Retina (tissue), 1 donor: ENCODE measurements at regions not wholly inside any gene's neighbourhood (a gene's known extent, or its start where the extent isn't known, plus 50 kb on each side); places are given as distances from the start of the nearest gene placed in this dataset.

Experiments used
- DNase-seq: peaks from one replicate; pipeline ENCODE4 v3.0.0-alpha.2; 2016

- no peak for DNase-seq
Observed at GRCh38 chr2:151197184-151198108, 64.2 kb downstream of the RBM43 start.

- no peak for DNase-seq
Observed at GRCh38 chr2:151193576-151193975, 68.1 kb downstream of the RBM43 start.

GRCh38 chr2:151192681-151193080 lies 69.0 kb downstream of the RBM43 start:
- peak; percentile 23 for DNase-seq

GRCh38 chr2:151191001-151191400 lies 70.7 kb downstream of the RBM43 start:
- DNase-seq = no peak

GRCh38 chr2:151189125-151189524 lies 72.5 kb downstream of the RBM43 start:
- no peak for DNase-seq

GRCh38 chr2:151186011-151186410 lies 75.7 kb downstream of the RBM43 start:
- no peak for DNase-seq

- peak; percentile 53 for DNase-seq
Observed at GRCh38 chr2:151182899-151183809, 78.5 kb downstream of the RBM43 start.

- no peak for DNase-seq
Observed at GRCh38 chr2:151182396-151182795, 79.3 kb downstream of the RBM43 start.

GRCh38 chr2:151181524-151181923 lies 80.1 kb downstream of the RBM43 start:
- DNase-seq = peak; percentile 39

- DNase-seq = no peak
Observed at GRCh38 chr2:151180123-151180522, 81.5 kb downstream of the RBM43 start.

GRCh38 chr2:151178207-151178606 lies 83.5 kb downstream of the RBM43 start:
- no peak for DNase-seq

GRCh38 chr2:151177756-151178155 lies 83.9 kb downstream of the RBM43 start:
- DNase-seq = no peak

GRCh38 chr2:151176661-151177060 lies 85.0 kb downstream of the RBM43 start:
- no peak for DNase-seq

GRCh38 chr2:151175864-151176263 lies 85.8 kb downstream of the RBM43 start:
- no peak for DNase-seq

GRCh38 chr2:151174127-151174526 lies 87.5 kb downstream of the RBM43 start:
- DNase-seq = no peak

GRCh38 chr2:151171186-151171585 lies 90.5 kb downstream of the RBM43 start:
- no peak for DNase-seq

- DNase-seq = no peak
Observed at GRCh38 chr2:151166410-151166809, 95.3 kb downstream of the RBM43 start.

- DNase-seq = no peak
Observed at GRCh38 chr2:151165105-151165684, 96.5 kb downstream of the RBM43 start.

GRCh38 chr2:151161821-151162551 lies 99.7 kb downstream of the RBM43 start:
- DNase-seq = peak; percentile 43

- peak; percentile 18 for DNase-seq
Observed at GRCh38 chr2:151159109-151159662, 102.5 kb downstream of the RBM43 start.

GRCh38 chr2:151157000-151157735 lies 104.5 kb downstream of the RBM43 start:
- no peak for DNase-seq
